ENCODE measurements at regions not wholly inside any gene's neighbourhood (a gene's known extent, or its start where the extent isn't known, plus 50 kb on each side); places are given as distances from the start of the nearest gene placed in this dataset.

- DNase-seq = no peak
Observed at GRCh38 chr2:51697095-51697494, 665.2 kb upstream of the NRXN1 start.

DNA sequence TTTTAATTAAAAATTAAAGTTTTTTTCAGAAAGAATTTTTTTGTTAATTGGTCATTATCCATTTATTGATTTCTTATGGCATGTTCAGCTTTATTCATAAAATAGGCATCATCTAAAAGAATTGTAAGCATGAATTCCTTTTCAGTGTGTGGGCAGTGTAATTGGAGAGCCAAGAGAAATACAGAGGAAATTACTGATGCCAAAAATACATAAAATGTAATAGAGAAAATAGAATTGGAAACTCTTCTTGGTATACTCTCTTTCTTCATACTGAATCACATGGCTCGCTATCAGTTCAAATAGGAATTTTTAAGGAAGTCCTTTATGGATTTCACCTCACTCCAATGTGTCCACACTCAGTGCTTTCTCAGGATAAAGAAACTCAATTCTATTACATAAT, 663.6 kb upstream of the NRXN1 start:
- no peak for DNase-seq

DNA sequence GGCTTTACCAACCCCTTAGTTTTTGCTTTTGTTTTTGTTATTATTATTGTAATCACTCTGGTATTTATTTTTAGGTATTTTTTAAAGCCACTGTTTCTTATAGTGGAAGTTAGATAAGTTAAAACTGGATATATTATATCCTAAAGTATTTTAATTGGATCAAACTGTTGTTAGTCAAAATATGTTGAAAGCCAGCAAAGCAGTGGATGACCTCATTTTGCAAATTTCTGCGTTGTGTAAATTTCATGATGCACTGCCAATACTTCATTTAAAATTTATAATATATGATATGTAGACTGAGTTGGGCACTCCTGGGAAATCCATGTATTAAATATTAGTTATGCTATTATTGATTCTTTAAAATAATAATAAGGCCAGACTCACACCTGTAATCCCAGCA, 661.7 kb upstream of the NRXN1 start:
- DNase-seq = no peak

- no peak for DNase-seq
Observed at GRCh38 chr2:51681854-51682253, 649.9 kb upstream of the NRXN1 start.

GRCh38 chr2:51673628-51674027, 641.7 kb upstream of the NRXN1 start:
- no peak for DNase-seq

DNA sequence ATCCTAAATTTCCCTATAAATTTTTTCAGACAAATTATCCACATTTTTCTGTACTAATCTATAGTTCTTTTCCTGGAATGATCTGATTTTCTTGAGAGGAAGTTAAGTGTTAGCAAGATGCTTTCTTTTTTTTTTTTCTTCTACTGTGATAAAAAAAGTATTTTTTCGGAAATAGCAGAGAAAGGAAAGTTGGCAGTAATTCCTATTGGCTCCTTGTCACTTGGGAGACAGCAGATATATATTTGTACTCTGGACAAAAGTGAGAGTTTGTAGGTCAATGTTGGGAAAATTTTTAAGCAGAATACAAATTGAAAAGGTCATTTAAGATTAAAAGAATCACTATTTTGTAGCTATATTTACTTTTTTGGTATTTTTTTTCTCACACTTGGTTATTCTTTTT, 635.7 kb upstream of the NRXN1 start:
- no peak for DNase-seq

GRCh38 chr2:51662187-51662586, 630.3 kb upstream of the NRXN1 start:
- DNase-seq = no peak

GRCh38 chr2:51657849-51658248, 625.9 kb upstream of the NRXN1 start:
- no peak for DNase-seq

GRCh38 chr2:51650769-51651168, 618.8 kb upstream of the NRXN1 start:
- DNase-seq = no peak

GRCh38 chr2:51649366-51649765, 617.4 kb upstream of the NRXN1 start:
- peak in 1 of 2 experiments; percentile 28 for DNase-seq

- DNase-seq = no peak
Observed at GRCh38 chr2:51638811-51639210, 606.9 kb upstream of the NRXN1 start.

- DNase-seq = no peak
Observed at GRCh38 chr2:51633073-51633472, 601.1 kb upstream of the NRXN1 start.

DNA sequence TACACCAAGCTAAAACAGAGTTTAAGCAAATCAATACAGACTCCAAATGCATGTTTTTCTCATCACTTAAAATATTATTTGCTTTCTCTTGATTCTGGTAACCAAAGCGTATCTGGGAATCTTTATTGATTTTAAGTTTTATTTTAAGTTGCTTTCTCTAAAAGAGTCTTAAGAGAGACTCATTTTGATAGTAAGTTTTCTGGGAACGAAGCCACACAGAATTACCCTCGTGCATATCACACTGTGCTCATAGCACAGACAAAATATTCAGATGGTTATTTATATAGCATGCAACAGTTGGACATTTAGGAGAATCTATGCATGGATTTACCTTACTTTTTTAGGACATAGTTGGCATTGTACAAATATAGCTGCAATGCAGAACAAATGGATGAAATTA, 597.5 kb upstream of the NRXN1 start:
- DNase-seq = no peak

DNA sequence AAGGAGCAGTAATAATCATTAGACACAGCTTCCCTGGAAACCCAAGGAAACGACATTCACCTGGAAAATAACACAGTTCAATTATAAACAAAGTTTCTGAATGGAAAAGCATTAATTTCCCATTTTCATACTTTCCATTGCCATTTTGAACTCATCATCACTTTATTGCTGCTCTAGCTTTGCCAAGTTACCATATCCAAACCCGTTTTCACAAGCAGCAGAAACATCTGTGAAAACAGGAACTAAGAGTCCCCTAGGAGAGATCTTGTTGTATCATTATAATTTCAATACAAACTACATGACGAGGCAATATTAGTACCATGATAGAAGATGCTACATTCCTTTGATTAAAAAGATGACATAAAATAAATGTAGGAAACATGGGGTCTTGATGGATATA, 597.0 kb upstream of the NRXN1 start:
- peak; percentile 20 to 22 for DNase-seq

- DNase-seq = no peak
Observed at GRCh38 chr2:51624995-51625394, 593.1 kb upstream of the NRXN1 start.

DNA sequence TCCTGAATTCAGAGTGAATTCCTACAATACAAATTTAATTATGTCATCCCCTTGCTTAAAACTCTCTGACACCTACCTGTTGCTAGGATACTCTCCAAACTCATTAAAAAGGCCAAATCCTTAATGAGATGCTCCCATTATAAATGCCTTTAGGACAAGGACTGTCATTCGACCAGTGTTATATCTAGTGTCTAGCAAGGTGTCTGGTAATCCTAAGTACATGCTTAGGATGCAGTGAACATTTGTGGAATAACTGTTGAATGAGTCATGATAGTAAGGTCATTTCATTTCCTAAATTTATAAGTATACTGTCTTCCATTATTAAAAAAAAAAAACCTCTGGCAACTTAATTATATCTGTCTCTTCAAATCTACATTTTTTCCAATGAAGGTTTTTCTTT, 588.9 kb upstream of the NRXN1 start:
- DNase-seq = no peak

GRCh38 chr2:51619961-51620360, 588.0 kb upstream of the NRXN1 start:
- DNase-seq = no peak

- no peak for DNase-seq
Observed at GRCh38 chr2:51612387-51612786, 580.5 kb upstream of the NRXN1 start.

DNA sequence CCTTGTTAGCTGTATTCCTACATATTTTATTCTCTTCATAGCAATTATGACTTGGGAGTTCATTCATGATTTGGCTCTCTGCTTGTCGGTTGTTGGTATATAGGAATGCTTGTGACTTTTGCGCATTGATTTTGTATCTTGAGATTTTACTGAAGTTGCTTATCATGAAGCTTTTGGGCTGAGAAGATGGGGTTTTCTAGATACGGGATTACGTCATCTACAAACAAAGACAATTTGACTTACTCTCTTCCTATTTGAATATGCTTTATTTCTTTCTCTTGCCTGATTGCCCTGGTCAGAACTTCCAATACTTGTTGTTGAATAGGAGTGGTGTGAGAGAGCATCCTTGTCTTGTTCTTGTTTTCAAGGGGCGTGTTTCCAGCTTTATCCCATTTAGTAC, 569.8 kb upstream of the NRXN1 start:
- no peak for DNase-seq

GRCh38 chr2:51597086-51597485, 565.2 kb upstream of the NRXN1 start:
- no peak for DNase-seq

DNA sequence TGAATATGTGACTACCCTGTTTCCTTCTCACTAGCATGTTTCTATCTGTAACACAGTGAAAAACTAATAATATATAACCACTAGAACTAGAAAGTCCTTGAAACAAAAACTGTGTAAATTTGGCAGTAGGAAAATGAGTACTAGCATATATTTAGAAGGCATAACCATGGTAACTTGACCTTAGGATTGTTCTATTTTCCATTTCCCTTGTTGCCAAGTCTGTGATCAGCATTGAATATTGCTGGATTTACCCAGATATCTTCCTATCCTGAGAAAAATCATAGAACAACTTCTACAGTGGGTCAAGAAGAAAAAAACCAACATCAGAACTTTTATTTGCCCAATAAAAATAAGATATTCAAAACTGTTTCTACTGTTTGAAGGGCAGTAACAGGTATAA, 563.9 kb upstream of the NRXN1 start:
- no peak for DNase-seq

DNA sequence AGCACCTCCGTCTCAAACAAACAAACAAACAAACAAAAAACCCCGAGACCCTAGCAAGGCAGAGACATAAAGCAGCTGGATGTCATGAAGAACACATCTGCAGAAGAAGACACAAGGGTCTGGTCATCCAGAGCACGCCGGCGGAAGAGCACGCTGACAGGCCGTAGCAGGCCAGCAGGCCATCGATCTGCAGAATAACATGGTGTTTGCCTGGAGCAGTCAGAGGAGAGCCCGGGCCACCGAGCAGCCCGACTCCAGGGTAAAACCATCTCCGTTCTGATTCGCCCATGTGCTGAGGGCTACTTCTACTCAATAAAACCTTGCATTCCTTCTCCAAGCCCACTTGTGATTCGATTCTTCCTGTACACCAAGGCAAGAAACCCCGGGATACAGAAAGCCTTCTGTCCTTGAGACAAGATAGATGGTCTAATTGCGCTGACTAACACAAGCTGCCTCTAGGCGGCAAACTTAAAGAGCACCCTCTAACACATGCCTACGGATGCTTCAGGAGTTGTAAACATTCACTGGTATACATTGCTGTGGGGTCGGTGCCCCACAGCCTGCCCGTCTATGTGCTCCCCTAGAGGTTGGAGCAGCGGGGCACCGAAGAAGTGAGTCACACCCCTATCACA, 549.8 kb upstream of the NRXN1 start:
- DNase-seq = no peak

DNA sequence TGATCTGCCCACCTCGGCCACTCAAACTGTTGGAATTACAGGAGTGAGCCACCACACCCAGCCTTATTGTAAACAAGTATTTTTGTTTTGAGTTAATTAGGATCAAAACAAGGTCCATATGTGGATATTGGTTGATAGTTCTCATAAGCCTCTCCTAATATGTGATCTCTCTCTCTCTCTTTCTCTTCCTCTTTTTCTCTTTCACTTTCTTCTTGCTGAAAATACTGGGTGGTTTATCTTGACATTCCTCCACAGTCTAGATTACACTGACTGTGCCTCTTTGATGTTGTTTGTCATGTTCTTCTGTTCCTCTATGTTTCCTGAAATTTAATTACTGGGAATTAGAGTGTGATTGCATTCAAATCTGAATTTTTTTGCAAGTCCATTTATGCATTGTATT, 547.5 kb upstream of the NRXN1 start:
- no peak for DNase-seq

DNA sequence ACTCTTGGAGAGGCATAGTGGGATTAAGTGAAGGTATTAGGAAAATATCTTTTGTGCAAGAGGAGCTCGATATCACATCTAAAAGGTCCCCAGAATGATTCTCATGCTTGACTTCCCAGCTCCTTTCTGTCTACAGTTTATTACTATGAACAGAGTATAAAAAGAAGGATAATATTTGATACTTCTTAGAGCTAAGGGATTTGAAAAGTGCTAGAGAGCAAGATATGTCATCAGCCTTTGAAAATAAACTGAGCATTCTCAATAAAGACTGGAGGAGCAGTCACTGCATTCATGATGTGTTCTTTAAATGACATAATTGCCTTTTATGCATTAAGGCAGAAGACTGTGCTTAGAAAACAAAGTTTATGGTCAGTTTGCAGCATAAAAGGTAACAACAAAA, 543.2 kb upstream of the NRXN1 start:
- DNase-seq = no peak

DNA sequence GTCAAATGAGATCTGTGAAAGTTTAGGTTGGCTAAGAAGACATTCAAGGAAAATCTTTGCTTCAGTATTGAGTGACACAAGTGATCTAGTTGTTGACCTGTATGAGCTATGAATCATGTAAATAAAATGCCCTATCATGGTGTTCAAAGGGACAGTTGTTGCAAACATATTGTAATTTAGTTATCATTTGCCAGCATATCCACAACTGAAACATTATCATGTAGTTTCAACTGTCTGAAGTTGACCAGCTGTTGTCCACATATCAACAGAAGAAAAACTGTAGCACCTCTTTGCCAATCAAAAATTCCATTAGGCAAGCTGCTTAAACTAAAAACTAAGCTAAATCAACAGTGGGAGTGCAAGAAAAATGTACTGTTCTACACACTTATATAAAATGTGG, 527.1 kb upstream of the NRXN1 start:
- no peak for DNase-seq

DNA sequence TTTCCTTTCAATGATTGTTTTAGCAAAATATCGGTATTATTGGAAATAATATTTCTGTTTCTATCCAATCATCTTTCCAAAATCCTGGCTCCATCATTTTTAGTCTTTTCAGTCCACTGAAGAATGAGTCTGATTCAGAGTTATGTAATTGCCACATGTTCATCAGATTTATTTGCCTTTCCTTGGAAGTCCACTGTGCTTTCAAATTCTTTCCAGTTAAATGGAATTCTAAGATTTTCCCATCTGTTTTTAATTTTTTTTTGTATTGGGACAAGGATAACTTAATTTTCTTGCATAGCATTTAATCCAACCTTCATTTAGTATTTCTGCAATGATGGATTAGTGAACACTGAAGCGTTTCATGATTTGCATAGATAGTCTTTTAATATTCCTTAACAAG, 521.5 kb upstream of the NRXN1 start:
- no peak for DNase-seq

Measured in Kasumi-1 (cell line).